Effector CD8-positive, alpha-beta T cell (primary cell): ENCODE measurements at regions not wholly inside any gene's neighbourhood (a gene's known extent, or its start where the extent isn't known, plus 50 kb on each side); places are given as distances from the start of the nearest gene placed in this dataset.
"Not testable (repeated sequence)": the region's sequence is repeated elsewhere in the genome, so short reads cannot be mapped to it uniquely, and the experiment has no call there.

Experiments used
- DNase-seq: peaks from one replicate; lab custom pipeline; 2025; lab: John Stamatoyannopoulos, UW

- no peak for DNase-seq
These were observed 286.3 kb downstream of the ANKRD50 start for GRCh38 chr4:124426279-124426678.

GRCh38 chr4:124427095-124427767 lies 285.3 kb downstream of the ANKRD50 start:
- DNase-seq: no peak

- no peak for DNase-seq
These were observed 283.9 kb downstream of the ANKRD50 start for GRCh38 chr4:124428648-124429047.

GRCh38 chr4:124429746-124430250 lies 282.7 kb downstream of the ANKRD50 start:
- DNase-seq: no peak

GRCh38 chr4:124431653-124432192 lies 280.8 kb downstream of the ANKRD50 start:
- DNase-seq: no peak

- no peak for DNase-seq
These were observed 280.0 kb downstream of the ANKRD50 start for GRCh38 chr4:124432500-124432899.

- no peak for DNase-seq
These were observed 279.5 kb downstream of the ANKRD50 start for GRCh38 chr4:124433044-124433443.

GRCh38 chr4:124433500-124433899 lies 279.0 kb downstream of the ANKRD50 start:
- DNase-seq: no peak

- DNase-seq: no peak
These were observed 277.1 kb downstream of the ANKRD50 start for GRCh38 chr4:124435274-124435950.

GRCh38 chr4:124437853-124438495 lies 274.6 kb downstream of the ANKRD50 start:
- no peak for DNase-seq

- no peak for DNase-seq
These were observed 267.5 kb downstream of the ANKRD50 start for GRCh38 chr4:124445071-124445470.

- no peak for DNase-seq
These were observed 262.7 kb downstream of the ANKRD50 start for GRCh38 chr4:124449881-124450280.

- no peak for DNase-seq
These were observed 261.7 kb downstream of the ANKRD50 start for GRCh38 chr4:124450851-124451250.

- no peak for DNase-seq
These were observed 257.7 kb downstream of the ANKRD50 start for GRCh38 chr4:124454772-124455270.

- DNase-seq: no peak
These were observed 256.9 kb downstream of the ANKRD50 start for GRCh38 chr4:124455671-124456070.

GRCh38 chr4:124459196-124459940 lies 253.2 kb downstream of the ANKRD50 start:
- no peak for DNase-seq

GRCh38 chr4:124459941-124460310 lies 252.6 kb downstream of the ANKRD50 start:
- DNase-seq: no peak

- DNase-seq: not testable (repeated sequence)
These were observed 250.9 kb downstream of the ANKRD50 start for GRCh38 chr4:124461592-124461991.

GRCh38 chr4:124462954-124463828 lies 249.3 kb downstream of the ANKRD50 start:
- no peak for DNase-seq

- no peak for DNase-seq
These were observed 247.7 kb downstream of the ANKRD50 start for GRCh38 chr4:124464836-124465235.

- DNase-seq: no peak
These were observed 244.2 kb downstream of the ANKRD50 start for GRCh38 chr4:124468360-124468759.
